Brain pericyte (primary cell): ENCODE measurements at regions not wholly inside any gene's neighbourhood (a gene's known extent, or its start where the extent isn't known, plus 50 kb on each side); places are given as distances from the start of the nearest gene placed in this dataset.

Source experiments
- DNase-seq: peaks from one replicate; pipeline ENCODE4 v3.0.0-alpha.2; 2012; ENCODE audit warnings: low read depth, low spot score

GRCh38 chr10:44680764-44681163, 230.4 kb upstream of the TMEM72 start:
- DNase-seq: no peak

- no peak for DNase-seq
Measured at GRCh38 chr10:44682507-44682906, 228.6 kb upstream of the TMEM72 start.

- DNase-seq: no peak
Measured at GRCh38 chr10:44684661-44685060, 226.5 kb upstream of the TMEM72 start.

GRCh38 chr10:44685220-44685619, 225.9 kb upstream of the TMEM72 start:
- DNase-seq: no peak

GRCh38 chr10:44685747-44686146, 225.4 kb upstream of the TMEM72 start:
- DNase-seq: no peak

GRCh38 chr10:44689368-44689767, 221.8 kb upstream of the TMEM72 start:
- DNase-seq: no peak

GRCh38 chr10:44696496-44696895, 214.6 kb upstream of the TMEM72 start:
- DNase-seq: no peak

GRCh38 chr10:44697116-44697515, 214.0 kb upstream of the TMEM72 start:
- DNase-seq: no peak

GRCh38 chr10:44702531-44702930, 208.6 kb upstream of the TMEM72 start:
- DNase-seq: no peak

- no peak for DNase-seq
Measured at GRCh38 chr10:44703241-44704155, 207.6 kb upstream of the TMEM72 start.

- DNase-seq: no peak
Measured at GRCh38 chr10:44704616-44705015, 206.5 kb upstream of the TMEM72 start.

GRCh38 chr10:44706745-44707144, 204.4 kb upstream of the TMEM72 start:
- DNase-seq: no peak

- no peak for DNase-seq
Measured at GRCh38 chr10:44713307-44713706, 197.8 kb upstream of the TMEM72 start.

GRCh38 chr10:44714451-44714850, 196.7 kb upstream of the TMEM72 start:
- no peak for DNase-seq

- no peak for DNase-seq
Measured at GRCh38 chr10:44715136-44715535, 196.0 kb upstream of the TMEM72 start.

- no peak for DNase-seq
Measured at GRCh38 chr10:44716470-44717015, 194.6 kb upstream of the TMEM72 start.

- DNase-seq: no peak
Measured at GRCh38 chr10:44723082-44723481, 188.1 kb upstream of the TMEM72 start.

- peak; percentile 76 for DNase-seq
Measured at GRCh38 chr10:44723619-44724325, 187.4 kb upstream of the TMEM72 start.

- peak; percentile 60 for DNase-seq
Measured at GRCh38 chr10:44724415-44725174, 186.5 kb upstream of the TMEM72 start.

- DNase-seq: no peak
Measured at GRCh38 chr10:44725404-44725803, 185.7 kb upstream of the TMEM72 start.

GRCh38 chr10:44731283-44731682, 179.9 kb upstream of the TMEM72 start:
- no peak for DNase-seq
